NCI-H1694 treated with DMSO at 0.1 percent for 48 hours (cell line): ENCODE measurements at regions not wholly inside any gene's neighbourhood (a gene's known extent, or its start where the extent isn't known, plus 50 kb on each side); places are given as distances from the start of the nearest gene placed in this dataset.
A peak's percentile ranks its signal among the peaks of the same experiment; 100 is the strongest.
"Not testable (repeated sequence)": the region's sequence is repeated elsewhere in the genome, so short reads cannot be mapped to it uniquely, and the experiment has no call there.

Source experiments
- DNase-seq: peaks from one replicate; lab custom pipeline; 2025; lab: John Stamatoyannopoulos, UW

DNA sequence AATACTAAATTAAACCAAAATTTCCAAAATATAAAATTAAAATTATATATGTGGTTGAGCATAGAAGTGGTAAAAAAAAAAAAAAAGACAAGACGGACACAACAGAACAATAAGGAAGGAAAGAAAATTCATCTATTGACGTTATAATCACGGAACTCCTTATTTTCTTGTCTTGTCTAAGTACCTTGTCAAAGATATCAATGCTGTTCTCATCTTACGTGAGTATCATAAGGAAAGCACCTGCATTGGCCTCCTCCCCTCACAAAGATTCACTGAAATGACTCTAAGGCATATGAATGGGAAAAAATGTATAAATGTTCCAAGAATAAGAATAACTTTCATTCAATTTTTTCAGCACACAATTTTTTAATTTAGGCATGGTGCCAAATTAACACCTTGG lies 135.4 kb downstream of the PPP1R3A start:
- no peak for DNase-seq

- DNase-seq: no peak
These were observed 143.0 kb downstream of the PPP1R3A start for GRCh38 chr7:113775804-113776203.

GRCh38 chr7:113775401-113775800 lies 143.4 kb downstream of the PPP1R3A start:
- no peak for DNase-seq

GRCh38 chr7:113774182-113774807 lies 144.5 kb downstream of the PPP1R3A start:
- DNase-seq: peak; percentile 66

DNA sequence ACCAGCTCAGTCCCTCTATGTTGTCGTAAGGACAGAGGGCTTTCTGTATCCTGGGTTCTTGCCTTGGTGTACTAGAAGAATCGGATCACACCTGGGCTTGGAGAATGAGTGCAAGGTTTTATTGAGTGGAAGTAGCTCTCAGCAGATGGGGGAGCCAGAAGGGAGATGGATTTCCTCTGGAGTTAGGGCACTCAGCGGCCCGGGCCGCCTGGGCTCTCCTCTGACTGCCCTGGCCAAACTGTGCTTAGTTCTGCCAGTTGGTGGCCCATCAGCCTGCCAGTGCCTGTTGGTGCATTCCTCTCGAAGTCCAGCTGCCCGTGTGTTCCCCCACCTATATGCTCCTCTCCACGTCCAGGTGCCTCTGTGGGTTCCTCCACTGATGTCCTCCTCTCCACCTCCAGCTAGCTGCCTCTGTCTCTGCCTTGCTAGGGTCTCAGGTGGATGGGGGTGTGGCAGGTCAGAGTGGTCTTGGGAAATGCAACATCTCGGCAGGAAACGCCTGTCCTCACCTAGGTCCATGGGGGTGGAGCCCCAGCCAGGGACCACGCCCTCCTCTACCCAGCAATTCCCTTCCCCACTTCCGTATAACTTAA lies 148.6 kb downstream of the PPP1R3A start:
- no peak for DNase-seq

DNA sequence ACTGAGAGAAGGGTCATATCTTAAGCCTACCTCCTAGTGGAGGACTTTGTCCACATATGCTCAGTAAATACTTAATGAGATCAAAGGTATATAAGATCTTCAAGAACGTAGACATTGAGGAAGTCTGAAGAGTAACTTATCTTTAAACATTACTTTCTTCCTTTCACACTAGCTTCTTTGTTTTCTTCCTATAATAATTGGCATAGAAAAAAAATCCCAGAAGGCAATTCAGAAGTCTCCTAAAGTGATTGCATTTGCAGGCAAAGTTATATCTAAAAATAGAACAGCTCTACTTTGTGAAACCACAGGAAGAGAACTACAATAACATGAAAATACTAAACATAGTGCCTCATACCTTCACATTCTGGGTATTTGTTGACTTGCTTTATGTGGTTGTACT lies 150.4 kb downstream of the PPP1R3A start:
- DNase-seq: no peak

GRCh38 chr7:113764401-113765035 lies 154.3 kb downstream of the PPP1R3A start:
- DNase-seq: no peak

GRCh38 chr7:113763226-113763625 lies 155.6 kb downstream of the PPP1R3A start:
- no peak for DNase-seq

- DNase-seq: no peak
These were observed 162.6 kb downstream of the PPP1R3A start for GRCh38 chr7:113756250-113756649.

DNA sequence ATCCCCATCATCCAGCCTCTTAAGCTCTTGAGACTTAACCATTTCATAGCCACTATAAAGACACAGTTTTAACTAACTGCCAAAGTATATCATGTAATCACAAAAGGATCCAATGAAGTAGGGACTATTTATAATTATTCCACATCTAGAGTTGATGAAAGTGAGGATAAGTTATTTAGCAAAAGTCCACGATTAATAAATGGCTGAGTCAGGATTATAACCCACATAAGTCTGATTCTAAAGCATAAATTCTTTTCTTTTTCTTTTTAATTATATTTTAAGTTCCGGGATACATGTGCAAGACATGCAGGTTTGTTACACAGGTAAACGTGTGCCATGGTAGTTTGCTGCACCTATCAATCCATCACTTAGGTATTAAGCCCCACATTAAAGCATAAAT lies 166.1 kb downstream of the PPP1R3A start:
- DNase-seq: no peak

DNA sequence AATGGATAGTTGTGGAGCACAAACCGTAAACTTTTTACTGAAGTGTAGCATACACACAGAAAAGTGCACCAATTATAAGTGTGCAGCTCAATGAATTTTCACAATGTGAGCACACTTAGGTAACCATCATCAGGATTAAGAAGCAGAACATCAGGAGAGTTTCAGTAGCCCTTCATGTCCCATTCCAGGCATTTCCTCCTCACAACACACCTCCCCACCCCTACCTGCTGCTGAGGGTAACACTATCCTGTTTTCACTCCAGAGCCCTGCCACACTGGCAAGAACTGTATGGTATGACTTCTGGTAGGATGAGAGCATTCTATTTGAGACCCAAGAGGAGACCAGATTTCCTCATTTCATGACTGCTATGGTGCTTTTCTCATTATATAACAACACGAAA lies 166.5 kb downstream of the PPP1R3A start:
- DNase-seq: no peak

GRCh38 chr7:113751547-113751946 lies 167.3 kb downstream of the PPP1R3A start:
- DNase-seq: no peak

DNA sequence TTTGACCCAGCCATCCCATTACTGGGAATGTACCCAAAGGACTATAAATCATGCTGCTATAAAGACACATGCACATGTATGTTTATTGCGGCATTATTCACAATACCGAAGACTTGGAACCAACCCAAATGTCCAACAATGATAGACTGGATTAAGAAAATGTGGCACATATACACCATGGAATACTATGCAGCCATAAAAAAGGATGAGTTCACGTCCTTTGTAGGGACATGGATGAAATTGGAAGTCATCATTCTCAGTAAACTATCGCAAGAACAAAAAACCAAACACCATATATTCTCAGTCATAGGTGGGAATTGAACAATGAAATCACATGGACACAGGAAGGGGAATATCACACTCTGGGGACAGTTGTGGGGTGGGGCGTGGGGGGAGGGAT lies 170.4 kb downstream of the PPP1R3A start:
- not testable (repeated sequence) for DNase-seq

DNA sequence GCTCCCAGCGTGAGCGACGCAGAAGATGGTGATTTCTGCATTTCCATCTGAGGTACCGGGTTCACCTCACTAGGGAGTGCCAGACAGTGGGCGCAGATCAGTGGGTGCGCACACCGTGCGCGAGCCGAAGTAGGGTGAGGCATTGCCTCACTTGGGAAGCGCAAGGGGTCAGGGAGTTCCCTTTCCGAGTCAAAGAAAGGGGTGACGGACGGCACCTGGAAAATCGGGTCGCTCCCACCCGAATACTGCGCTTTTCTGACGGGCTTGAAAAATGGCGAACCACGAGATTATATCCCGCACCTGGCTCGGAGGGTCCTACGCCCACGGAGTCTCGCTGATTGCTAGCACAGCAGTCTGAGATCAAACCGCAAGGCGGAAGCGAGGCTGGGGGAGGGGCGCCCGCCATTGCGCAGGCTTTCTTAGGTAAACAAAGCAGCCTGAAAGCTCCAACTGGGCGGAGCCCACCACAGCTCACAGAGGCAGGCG lies 175.8 kb downstream of the PPP1R3A start:
- DNase-seq: not testable (repeated sequence)

- no peak for DNase-seq
These were observed 176.4 kb downstream of the PPP1R3A start for GRCh38 chr7:113742377-113742776.

GRCh38 chr7:113731571-113731970 lies 187.2 kb downstream of the PPP1R3A start:
- no peak for DNase-seq

- no peak for DNase-seq
These were observed 188.4 kb downstream of the PPP1R3A start for GRCh38 chr7:113730309-113730955.

GRCh38 chr7:113727486-113727885 lies 191.3 kb downstream of the PPP1R3A start:
- DNase-seq: no peak

DNA sequence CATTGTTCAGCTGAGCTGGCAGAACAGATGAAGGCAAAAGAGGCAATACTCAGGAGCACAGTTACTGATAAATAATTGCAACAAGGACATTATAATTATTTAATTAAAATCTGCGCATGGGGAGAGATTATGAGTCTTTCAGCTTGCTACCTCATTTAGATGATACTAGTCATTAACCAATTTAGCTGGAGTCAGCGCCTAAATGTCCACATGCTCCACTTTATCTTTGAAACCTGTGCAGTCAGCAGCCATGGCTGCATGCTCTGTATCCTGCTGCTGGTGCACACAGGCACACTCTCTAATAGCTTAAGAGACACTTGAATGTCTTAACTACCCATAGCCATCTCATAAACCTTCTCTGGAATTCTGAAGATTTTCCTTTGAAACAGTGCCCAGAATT lies 196.8 kb downstream of the PPP1R3A start:
- no peak for DNase-seq

DNA sequence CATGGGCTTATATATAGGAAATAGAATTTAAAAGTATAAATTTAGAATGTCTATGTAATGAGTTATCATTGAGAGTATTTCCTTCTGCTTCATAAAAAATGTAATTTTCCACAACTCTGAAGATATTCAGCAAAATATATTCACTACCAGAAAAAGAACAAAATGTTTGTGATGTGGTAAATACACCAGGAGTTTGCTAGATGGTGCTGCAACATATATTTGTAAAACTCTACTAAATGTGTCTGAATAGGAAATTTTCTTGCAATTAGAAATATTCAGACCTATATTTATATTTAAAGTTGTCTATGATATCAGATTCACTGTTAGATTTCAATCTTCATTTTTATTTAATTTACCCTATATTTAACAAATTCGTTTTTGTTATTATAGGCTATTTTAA lies 201.1 kb downstream of the PPP1R3A start:
- no peak for DNase-seq

DNA sequence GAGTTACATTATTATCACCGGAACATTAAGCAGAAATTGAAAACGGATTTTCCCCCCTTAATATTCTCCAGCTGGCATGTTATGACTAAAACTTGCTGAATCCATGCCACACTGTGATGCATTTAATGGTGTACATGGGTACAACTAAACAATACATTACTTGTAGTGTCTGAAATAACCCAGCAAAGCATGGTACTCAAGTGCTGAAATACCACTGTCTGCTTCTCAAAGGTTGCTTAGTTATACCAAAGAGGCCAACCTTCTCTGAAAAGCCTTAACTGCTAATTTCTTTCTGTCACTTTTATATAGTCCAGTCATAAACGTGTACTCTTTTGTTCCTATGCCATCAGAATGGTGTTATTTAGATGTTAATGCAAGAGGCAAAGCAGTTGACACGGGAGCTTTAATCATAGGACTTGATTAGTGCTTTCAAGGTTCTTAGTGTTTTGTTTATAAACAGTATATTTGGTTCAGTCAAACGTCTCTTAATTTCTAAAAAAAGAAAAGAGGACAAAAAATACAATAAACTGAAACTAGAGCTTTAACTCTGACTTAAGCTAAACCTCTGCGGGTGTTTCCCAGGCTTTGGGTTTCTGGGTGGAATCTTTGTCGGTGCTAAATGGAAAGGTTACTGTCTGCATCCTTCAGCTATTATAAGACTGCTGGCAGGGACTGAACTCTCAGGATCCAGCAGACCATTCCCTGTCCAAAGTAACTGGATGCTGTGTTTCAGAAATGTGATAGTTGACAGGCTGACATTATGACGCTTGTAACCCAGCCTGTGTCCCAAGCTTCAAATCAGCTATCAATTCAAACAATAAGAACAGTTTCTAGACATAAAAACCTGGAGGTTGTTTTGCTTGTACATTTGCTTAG lies 202.6 kb downstream of the PPP1R3A start:
- DNase-seq: no peak

DNA sequence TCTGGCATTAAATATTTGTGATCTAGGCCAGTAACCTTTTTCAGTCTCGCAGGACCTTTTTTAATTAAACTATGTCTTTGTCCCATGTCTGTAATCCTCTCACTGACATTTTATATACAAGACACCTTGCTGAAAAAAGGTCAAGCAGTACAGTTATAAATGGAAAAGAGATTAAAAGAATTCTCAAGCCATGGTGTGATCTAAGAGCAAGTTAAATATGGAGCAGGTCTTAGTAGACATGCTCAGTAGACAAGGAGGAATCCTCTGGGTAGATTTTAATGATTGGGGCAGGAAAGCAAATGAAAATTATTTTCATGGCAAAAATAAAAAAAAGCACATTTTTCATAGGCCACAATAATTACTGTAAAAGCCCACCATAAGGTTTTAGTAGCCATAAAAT lies 203.5 kb downstream of the PPP1R3A start:
- DNase-seq: no peak
